Choroid plexus epithelial cell (primary cell): ENCODE measurements at regions not wholly inside any gene's neighbourhood (a gene's known extent, or its start where the extent isn't known, plus 50 kb on each side); places are given as distances from the start of the nearest gene placed in this dataset.

Experiments used
- DNase-seq: peaks from one replicate; pipeline ENCODE4 v3.0.0-alpha.2; 2010; ENCODE audit warnings: low read depth
- H3K4me3 ChIP-seq: 2 replicates; pipeline ENCODE4 v1.5.1; 2011; ENCODE audit warnings: low read depth, mild to moderate bottlenecking, control low read depth, low read length, moderate library complexity
- TF ChIP-seq, protein P1 (sequence below): conservative IDR thresholded peaks from 2 replicates; pipeline ENCODE4 v1.5.1; 2011; ENCODE audit warnings: low read depth, mild to moderate bottlenecking, control low read depth, inconsistent platforms, low read length, moderate library complexity

DNA sequence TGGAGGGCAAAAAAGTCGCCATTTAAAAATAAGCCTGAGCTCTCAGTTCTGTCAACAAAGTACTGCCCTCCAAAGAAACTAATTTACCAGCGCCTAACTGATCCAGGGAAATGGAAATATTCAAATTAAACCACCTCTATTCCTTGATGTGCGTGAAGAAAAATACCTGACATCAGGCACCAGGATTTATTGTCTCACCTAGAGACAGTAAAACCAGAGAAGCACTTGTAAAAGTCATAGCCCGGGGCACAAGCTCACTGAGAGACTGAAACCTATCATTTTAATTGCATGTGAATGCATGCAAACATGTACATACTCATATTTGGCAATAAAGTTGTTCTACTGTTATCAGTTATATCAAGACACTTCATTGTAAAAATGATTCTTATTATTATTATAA, 147.3 kb upstream of the VSTM2A start:
- no peak overlapping the region for H3K4me3 ChIP-seq
- TF ChIP-seq, protein P1, sequence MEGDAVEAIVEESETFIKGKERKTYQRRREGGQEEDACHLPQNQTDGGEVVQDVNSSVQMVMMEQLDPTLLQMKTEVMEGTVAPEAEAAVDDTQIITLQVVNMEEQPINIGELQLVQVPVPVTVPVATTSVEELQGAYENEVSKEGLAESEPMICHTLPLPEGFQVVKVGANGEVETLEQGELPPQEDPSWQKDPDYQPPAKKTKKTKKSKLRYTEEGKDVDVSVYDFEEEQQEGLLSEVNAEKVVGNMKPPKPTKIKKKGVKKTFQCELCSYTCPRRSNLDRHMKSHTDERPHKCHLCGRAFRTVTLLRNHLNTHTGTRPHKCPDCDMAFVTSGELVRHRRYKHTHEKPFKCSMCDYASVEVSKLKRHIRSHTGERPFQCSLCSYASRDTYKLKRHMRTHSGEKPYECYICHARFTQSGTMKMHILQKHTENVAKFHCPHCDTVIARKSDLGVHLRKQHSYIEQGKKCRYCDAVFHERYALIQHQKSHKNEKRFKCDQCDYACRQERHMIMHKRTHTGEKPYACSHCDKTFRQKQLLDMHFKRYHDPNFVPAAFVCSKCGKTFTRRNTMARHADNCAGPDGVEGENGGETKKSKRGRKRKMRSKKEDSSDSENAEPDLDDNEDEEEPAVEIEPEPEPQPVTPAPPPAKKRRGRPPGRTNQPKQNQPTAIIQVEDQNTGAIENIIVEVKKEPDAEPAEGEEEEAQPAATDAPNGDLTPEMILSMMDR, result no peak
- DNase-seq, result no peak

DNA sequence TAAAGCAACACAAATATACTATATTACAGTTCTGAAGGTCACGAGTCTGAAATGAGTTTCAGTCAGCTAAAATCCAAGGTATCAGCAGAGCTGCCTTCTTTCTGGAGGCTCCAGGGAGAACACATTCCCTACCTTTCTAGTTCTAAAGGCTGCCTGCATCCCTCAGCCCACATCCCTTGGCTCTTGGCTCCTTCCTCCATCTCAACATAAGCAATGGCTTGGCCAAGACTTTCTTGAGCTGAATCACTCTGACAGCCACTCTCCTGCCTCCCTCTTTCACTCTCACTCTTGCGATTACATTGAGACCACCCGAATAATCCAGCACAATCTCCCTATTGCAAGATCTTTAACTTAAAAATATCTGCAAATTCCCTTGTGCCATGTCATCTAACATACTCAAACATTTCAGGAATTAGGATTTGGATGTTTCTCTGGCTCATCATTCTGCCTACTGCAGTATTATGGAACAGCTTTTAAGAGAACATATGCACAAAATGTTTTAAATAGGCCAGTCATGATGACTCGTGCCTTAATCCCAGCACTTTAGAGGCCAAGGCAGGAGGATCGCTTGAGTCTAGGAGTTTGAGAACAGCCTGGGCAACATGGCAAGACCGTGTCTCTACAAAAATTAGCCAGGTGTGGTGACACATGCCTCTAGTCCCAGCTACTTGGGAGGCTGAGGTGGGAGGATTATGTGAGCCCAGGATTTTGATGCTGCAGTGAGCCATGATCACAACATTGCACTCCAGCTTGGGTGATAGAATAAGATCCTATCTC, 144.2 kb upstream of the VSTM2A start:
- no peak for DNase-seq
- TF ChIP-seq, protein P1, result no peak
- no peak overlapping the region for H3K4me3 ChIP-seq

DNA sequence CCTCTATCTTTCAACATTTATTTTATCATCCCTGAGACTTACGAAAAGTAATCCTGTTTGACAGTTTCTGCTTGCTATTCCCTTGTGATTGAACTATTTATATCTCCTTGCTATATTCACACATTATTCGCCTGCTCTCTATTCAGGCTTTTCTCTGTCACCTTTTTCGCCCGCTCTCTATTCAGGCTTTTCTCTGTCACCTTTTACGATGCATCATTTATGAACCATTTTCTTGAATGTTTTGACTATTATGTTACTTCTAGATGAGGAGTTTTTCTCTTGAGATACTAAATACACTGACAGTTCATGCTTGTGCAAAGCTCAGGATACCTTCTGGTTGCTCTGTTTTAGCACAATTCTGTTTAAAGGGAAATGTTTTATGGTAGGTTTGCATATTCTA, 143.3 kb upstream of the VSTM2A start:
- TF ChIP-seq, protein P1, result no peak
- no peak overlapping the region for H3K4me3 ChIP-seq
- DNase-seq, result no peak

DNA sequence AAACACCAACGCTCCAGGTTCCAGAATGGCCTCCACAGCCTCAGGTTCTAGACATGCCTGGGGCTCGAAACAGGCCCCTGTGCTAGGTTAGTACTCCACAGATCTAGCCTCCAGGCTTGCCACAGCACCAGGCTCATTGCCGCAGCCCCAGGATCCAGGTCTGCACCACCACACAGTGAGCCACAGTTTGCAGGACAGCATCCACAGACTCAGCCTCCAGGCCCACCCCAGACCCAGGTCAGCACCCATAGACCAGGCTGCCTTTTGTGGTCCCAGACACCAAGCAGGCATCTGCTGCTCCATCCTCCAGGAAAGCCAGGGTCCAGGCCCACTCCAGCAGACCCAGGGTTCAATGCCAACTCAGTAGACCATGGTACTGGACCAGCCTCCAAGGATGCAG, 132.3 kb upstream of the VSTM2A start:
- DNase-seq, result no peak
- H3K4me3 ChIP-seq, result no peak overlapping the region
- TF ChIP-seq, protein P1, result no peak

DNA sequence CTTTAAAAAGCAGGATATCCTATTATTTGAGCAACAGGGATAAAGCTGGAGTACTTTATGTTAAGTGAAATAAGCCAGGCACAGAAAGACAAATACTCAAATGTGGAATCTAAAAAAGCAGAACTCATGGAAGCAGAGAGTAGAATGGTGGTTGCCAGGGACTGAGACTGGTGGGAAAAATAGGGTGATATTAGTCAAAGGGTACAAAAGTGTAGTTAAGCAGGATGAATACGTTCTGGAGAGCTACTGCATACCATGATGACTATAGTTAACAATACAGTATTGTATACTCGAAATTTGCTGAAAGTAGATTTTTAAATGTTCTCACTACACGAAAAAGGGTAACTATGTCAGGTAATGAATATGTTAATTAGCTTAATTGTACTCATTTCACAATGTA, 125.5 kb upstream of the VSTM2A start:
- TF ChIP-seq, protein P1, result no peak
- DNase-seq, result no peak
- no peak overlapping the region for H3K4me3 ChIP-seq

DNA sequence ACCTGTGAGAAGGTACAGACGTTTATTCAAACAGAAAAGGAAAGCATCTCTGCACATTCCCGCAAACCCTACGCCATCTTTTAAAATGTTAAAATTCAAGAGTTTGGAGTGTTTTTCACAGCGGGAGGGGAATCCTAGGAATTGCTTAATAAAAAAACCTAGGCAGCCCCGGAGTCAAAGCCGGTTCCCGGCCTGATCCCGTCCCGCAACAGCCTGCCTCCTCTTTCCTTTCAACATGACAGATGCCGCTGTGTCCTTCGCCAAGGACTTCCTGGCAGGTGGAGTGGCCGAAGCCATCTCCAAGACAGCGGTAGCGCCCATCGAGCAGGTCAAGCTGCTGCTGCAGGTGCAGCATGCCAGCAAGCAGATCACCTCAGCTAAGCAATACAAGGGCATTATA, 123.0 kb upstream of the VSTM2A start:
- TF ChIP-seq, protein P1, result no peak
- H3K4me3 ChIP-seq, result no peak overlapping the region
- no peak for DNase-seq

DNA sequence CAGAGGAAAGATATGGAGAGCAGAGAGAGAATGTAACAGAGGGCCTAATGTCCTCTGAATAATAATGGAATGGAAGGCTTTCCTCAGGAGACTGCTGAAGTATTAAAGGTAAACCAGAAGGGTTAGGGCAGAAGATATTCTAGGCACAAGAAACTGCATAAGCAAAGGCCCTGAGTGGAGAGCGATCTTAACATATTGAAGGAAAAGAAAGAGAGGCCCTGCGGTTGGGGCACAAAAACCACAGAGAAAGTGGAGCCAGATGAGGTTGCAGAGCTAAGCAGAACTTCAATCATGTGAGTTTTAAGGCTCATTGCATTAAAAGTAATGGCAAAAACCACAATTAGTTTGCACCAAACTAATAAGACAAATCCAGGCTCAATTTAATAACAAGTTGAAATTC, 115.8 kb upstream of the VSTM2A start:
- DNase-seq, result no peak
- TF ChIP-seq, protein P1, result no peak
- H3K4me3 ChIP-seq, result no peak overlapping the region
